ENCODE measurements at regions not wholly inside any gene's neighbourhood (a gene's known extent, or its start where the extent isn't known, plus 50 kb on each side); places are given as distances from the start of the nearest gene placed in this dataset.

GRCh38 chr1:184329962-184330868 lies 56.6 kb upstream of the C1orf21 start:
- FAIRE-seq (no peak), DNase-seq (ENCODE audit: insufficient read length) (no peak)
- no peak for TF ChIP-seq POLR2A (IDR thresholded peaks at IDR 0.05; ENCODE audit: low read depth, low read length)

DNA sequence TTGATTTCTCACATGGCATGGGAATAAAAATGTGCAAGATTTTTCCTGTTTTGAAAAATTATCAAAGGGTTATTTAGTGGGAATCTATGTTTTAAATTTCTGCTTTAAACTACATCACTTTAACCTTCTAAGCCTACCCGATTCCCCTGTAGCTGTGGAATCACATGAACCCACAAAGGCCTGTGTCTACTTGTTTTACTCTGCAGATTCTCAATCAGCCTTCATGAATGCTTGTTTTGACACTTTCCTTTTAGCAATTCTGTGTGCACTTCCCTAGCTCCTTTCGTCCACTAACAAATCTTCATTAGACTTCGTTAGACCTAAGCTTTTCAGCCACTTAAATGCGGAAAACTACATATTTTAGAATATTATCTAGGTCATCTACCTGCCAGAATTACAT lies 56.0 kb upstream of the C1orf21 start:
- no peak for DNase-seq (ENCODE audit: insufficient read length)
- FAIRE-seq, result no peak
- TF ChIP-seq TAF1 (IDR thresholded peaks at IDR 0.05; ENCODE audit: borderline replicate concordance, low read depth, low read length) (no peak), POLR2AphosphoS5 (IDR thresholded peaks at IDR 0.05; ENCODE audit: low read depth, low read length) (no peak), POLR2A (IDR thresholded peaks at IDR 0.05; ENCODE audit: low read depth, low read length) (no peak)
